GM21576 (cell line): ENCODE measurements at regions not wholly inside any gene's neighbourhood (a gene's known extent, or its start where the extent isn't known, plus 50 kb on each side); places are given as distances from the start of the nearest gene placed in this dataset.
"Not testable (repeated sequence)": the region's sequence is repeated elsewhere in the genome, so short reads cannot be mapped to it uniquely, and the experiment has no call there.

Source experiments
- ATAC-seq: cut with Tn5 transposase; IDR thresholded peaks from one replicate; pipeline ENCODE4 v1.9.1; 2021; ENCODE audit warnings: mild to moderate bottlenecking, moderate library complexity; ENCODE audit not compliant: unreplicated experiment

DNA sequence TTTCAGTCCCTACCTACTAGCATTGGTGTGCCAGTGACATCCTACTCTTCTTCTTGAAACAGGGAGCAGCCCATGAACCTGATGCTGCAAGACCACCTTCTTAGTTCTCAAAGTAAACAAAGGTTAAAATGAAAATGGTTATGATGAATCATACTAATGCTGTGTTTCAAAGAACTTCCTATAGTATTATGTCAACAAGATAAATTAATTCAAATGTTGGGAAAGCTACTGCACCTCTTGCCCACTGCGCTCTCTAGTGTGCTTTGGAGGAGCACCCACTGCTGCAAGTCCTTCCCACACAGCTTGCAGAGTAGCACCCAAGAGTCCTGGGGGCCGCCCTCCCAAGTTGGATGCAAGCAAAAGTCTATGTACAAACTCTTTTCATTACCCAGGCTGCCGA is 81.1 kb downstream of the CD200R1L start:
- ATAC-seq, result no peak

DNA sequence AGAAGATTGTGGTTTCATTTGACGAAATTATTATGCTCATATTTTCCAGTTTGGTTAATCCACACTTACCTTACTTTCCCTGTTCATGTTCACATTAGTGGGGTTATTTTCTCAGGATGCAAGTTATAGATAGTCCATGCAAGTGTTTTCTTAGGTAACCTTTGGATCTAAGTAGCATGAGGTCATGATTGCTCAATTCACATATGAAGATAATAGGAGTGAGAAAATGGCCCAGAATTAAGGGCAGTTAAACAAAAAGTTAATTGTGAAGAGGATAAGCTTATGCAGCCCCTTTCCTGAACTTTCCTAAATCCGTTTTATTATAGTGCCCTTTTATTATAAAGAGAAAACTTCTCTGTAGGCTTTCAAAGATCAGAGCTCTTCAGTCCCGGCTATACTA is 83.4 kb downstream of the CD200R1L start:
- no peak for ATAC-seq

- no peak for ATAC-seq
Observed at GRCh38 chr3:112761062-112761638, 85.5 kb downstream of the CD200R1L start.

GRCh38 chr3:112759681-112760080 is 87.0 kb downstream of the CD200R1L start:
- no peak for ATAC-seq

GRCh38 chr3:112759210-112759609 is 87.5 kb downstream of the CD200R1L start:
- ATAC-seq, result no peak

DNA sequence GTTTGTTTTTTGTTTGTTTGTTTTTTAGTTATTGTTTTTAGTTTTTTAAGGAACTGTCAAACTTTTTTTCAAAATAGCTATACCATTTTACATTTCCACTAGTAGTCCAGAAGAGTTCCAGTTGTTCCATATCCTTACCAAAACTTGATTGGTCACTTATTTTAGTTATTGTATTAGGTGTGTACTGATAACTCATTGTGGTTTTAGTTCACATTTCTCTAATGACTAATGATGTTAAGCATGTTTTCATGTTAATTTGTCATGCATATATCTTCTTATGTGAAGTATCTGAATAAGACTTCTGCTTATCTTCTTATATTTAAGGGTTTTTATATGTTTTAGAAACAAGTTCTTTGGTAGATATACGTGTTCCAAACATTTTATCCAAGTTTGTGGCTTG is 89.5 kb downstream of the CD200R1L start:
- no peak for ATAC-seq

DNA sequence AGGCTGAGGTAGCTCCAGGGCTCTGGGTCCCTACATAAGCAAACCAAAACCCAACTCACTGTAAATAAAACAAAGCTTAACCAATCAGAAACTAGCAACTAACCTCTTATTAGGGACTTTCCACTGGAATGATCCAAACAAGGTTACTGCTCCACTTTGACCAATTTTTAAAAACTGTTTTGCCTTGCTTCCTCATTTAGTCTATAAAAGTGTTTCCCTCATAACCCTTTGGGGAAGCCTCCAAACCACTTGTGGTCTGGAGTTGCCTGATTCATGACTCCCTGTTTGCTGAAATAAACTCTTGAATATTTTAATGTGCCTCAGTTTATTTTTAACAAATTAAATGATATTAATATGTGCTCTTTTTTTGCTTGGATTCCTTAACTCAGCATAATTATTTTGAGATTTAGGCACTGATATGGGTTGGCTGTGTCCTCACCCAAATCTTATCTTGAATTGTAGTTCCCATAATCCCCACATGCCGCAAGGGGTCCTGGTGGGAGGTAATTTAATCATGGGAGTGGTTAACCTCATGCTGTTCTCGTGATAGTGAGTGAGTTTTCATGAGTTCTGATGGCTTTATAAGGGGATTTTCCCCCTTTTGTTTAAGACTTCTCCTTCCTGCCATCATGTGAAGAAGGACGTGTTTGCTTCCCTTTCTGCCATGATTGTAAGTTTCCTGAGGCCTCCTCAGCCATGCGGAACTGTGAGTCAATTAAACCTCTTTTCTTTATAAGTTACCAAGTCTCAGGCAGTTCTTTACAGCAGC is 90.6 kb downstream of the CD200R1L start:
- ATAC-seq, result no peak

GRCh38 chr3:112755046-112755445 is 91.6 kb downstream of the CD200R1L start:
- not testable (repeated sequence) for ATAC-seq

- no peak for ATAC-seq
Observed at GRCh38 chr3:112751564-112752512, 94.8 kb downstream of the CD200R1L start.

DNA sequence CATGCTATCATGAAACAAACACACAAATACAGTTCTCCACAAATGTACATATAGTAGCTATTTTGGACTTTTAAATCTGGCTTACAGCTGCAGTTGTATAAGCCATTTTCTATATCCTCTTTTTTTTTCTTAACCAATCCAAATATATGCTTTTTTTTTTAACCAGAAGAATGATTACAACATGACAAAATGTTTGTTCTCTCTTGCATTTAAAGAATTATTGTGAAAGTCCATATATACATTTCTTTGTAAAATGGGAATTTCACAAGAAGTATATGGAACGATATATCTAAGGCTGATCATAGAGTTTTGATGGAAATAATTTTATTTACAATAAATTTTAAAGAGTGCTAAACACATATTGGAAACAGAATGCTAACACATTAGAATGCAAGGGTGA is 95.6 kb downstream of the CD200R1L start:
- no peak for ATAC-seq

GRCh38 chr3:112747624-112748023 is 99.0 kb downstream of the CD200R1L start:
- ATAC-seq, result no peak

- ATAC-seq, result no peak
Observed at GRCh38 chr3:112746675-112747280, 99.9 kb downstream of the CD200R1L start.

DNA sequence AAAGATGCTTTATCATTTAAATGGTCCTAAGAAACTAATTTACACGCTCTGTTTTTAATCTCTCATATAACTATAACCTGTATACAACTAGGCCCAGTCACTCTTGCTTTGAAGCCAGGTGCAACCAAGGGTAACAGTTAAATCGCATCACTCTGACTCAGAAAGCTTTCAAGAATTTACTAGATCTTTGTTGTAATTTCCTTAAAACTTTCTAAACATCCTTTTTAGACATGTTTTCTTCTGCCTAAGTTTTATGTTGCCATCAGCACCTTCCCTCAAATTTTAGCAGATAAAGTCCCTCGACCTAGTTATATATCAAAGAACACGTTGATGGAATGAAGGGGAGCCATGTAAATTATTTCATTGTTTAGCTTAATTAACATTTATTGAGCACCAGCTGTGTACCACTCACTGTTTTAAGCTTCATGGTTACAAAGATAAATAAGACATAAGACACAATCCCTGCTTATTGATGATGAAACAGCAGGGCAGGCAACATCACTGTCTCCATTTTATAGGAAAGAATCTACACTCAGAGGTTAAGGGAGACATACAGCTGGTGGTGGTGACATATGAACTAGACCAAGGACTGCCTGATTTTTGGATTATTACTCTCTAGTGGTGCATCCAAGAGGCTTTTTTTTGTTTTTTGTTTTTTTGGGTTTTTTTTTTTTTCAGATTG is 101.0 kb downstream of the CD200R1L start:
- ATAC-seq, result no peak

DNA sequence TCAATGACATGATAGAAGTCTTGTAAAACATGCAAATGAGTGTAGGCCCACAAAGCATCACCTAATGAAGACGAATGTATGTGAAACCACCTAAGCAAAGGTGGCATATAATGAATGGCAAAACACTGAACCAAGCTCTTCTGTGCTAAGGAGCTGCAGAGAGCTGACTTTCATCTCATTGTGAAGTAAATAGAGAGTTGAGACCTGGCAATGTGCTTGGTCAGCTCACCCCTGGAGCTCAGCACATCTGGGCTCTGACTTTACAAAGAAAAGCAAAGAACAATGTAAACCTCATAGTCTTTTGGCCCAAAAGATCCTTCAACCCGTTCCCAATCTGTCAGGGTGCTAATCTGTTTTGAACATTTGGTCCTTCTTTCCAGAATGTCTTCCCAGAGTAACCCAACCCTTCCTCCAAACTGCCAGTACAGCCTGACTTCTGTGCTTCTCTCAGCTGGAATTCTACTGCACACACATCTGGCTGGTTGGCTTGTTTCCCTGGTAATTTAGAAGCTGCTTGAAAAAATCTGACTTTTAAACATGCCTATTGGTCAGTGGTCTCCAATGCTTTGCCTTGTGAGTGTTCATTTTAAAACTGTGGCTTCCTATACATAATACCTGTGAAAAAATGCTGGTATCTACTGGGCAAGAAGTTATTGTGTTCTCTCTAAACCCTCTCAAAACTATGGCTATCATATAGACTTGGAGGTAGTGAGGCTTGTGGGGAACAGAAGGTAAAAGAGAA is 101.7 kb downstream of the CD200R1L start:
- ATAC-seq, result no peak

DNA sequence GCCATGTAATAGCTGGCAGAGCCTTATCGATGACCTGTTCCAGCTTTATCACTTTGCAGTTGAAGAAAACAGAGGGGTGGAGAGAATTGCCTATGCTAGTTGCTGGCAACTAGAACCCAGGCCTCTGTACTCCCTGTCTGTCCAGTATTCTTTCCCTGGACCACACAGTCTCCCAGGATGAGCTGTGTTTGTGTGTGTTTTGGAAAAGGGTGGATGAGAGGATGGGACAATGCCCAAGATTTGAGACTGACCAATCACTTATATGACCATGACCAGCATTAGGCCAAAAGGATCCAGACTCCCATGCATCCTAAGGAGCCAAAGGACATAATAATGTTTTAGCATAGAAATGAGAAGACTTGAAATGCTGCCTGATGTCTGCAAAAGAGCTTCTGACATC is 102.6 kb downstream of the CD200R1L start:
- no peak for ATAC-seq

DNA sequence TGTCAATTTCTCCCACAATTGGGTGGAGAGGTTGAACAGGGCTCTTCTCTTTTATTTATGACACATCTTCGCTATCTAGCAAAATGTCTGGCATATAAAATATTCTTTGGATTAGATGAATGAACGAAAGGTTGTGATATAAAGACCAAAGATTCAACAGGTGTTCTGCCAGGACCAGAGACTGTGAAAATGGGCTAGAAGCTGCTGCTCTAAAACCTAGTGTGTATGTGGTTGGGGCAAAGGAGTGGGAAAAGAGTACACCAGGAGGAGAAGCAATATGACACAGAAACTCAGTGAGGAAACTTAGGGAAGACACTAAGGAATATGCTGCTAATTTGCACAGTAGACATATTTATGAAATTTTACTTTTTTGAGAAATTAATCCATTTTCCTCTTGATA is 102.0 kb upstream of the CCDC80 start:
- no peak for ATAC-seq

- ATAC-seq, result no peak
Observed at GRCh38 chr3:112741983-112742382, 101.0 kb upstream of the CCDC80 start.

- no peak for ATAC-seq
Observed at GRCh38 chr3:112740835-112741234, 99.9 kb upstream of the CCDC80 start.

GRCh38 chr3:112739252-112739965 is 98.5 kb upstream of the CCDC80 start:
- no peak for ATAC-seq
